Karpas-422 (cell line): ENCODE measurements at regions not wholly inside any gene's neighbourhood (a gene's known extent, or its start where the extent isn't known, plus 50 kb on each side); places are given as distances from the start of the nearest gene placed in this dataset.
A peak's percentile ranks its signal among the peaks of the same experiment; 100 is the strongest.

ENCODE experiments used
- DNase-seq: peaks from one replicate; pipeline ENCODE4 v3.0.0-alpha.2; 2015
- H2AFZ ChIP-seq: fragments of 200-600 bp; sonication (generic); 2 replicates; pipeline ENCODE4 v1.6.1; 2014; ENCODE audit warnings: antibody characterized with exemption, low read length, mixed read lengths
- H3K27ac ChIP-seq: fragments of 200-600 bp; sonication (generic); 2 replicates; pipeline ENCODE4 v1.5.1; 2014; ENCODE audit warnings: mild to moderate bottlenecking, low read length, moderate library complexity
- H3K27me3 ChIP-seq: fragments of 200-600 bp; sonication (generic); 2 replicates; pipeline ENCODE4 v1.6.1; 2014; ENCODE audit warnings: low read length, mixed read lengths
- H3K36me3 ChIP-seq: fragments of 200-600 bp; sonication (generic); 2 replicates; pipeline ENCODE4 v1.6.1; 2014; ENCODE audit warnings: low read length, mixed read lengths; ENCODE audit not compliant: insufficient read depth
- H3K4me1 ChIP-seq: fragments of 200-600 bp; sonication (generic); 2 replicates; pipeline ENCODE4 v1.6.1; 2014; ENCODE audit warnings: mild to moderate bottlenecking, low read length, mixed read lengths
- H3K4me2 ChIP-seq: fragments of 200-600 bp; sonication (generic); 2 replicates; pipeline ENCODE4 v1.6.1; 2014; ENCODE audit warnings: low read length, low read depth, mild to moderate bottlenecking; ENCODE audit not compliant: poor library complexity, severe bottlenecking
- H3K4me3 ChIP-seq: fragments of 200-600 bp; sonication (generic); 2 replicates; pipeline ENCODE4 v1.5.1; 2014; ENCODE audit warnings: mild to moderate bottlenecking, antibody characterized with exemption, low read length, mixed read lengths
- H3K79me2 ChIP-seq: fragments of 200-600 bp; sonication (generic); 2 replicates; pipeline ENCODE4 v1.6.1; 2014; ENCODE audit warnings: mild to moderate bottlenecking, low read length, mixed read lengths
- H3K9ac ChIP-seq: fragments of 200-600 bp; sonication (generic); 2 replicates; pipeline ENCODE4 v1.6.0; 2014; ENCODE audit warnings: low read length
- H3K9me2 ChIP-seq: fragments of 200-600 bp; sonication (generic), shearing (Covaris generic); replicated peaks from 2 replicates; pipeline ENCODE4 v1.6.0; 2014; ENCODE audit warnings: mild to moderate bottlenecking, low read length, moderate library complexity; ENCODE audit not compliant: insufficient read depth
- H3K9me3 ChIP-seq: fragments of 300-700, 200-600 bp; sonication (generic); 2 replicates; pipeline ENCODE4 v1.6.1; 2014; ENCODE audit warnings: low read length, mixed read lengths
- H4K20me1 ChIP-seq: fragments of 200-600 bp; sonication (generic); 2 replicates; pipeline ENCODE4 v1.6.1; 2014; ENCODE audit warnings: mild to moderate bottlenecking, antibody characterized with exemption, low read length, low read depth; ENCODE audit not compliant: insufficient read depth

DNA sequence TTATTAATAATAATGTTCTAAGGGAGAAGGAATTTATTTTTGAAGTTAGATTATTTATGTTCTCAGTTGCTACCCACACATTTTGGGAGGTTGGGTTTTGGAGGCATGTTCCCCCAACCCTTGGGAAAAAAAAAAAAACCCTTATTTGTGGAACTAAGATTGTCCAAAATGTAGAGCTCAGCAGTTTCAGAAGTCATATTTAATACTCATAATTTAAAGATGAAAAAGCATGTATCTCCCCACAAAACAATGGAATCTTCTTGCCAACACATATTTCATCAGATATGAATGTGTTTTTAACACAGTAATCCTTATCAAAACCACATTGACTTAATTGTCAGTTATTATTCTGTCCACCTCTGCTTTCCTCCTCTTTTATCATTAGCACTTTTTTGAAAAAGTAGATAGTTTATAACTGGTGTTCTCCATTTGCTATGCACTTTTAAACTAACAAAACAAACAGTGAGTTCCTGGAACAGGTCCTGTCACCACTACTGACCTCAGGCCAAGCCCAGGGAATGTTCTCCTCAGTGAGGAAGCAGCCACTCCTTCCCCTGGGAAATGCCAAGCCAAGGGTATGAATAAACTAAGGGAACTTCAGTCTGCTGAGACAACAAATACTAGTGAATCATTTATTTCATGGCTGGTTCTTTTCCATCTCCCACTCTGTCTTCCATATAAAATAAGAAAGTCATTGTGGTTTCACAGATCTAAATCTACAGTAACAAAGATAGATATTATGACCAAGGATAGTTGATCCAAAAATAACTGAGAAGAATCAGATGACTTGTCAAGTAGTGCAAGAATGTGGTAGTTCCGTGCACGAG lies 414.4 kb upstream of the ALCAM start:
- no peaks in the 10 kb centered on the region for H3K27me3 ChIP-seq
- no peak overlapping the region for H3K9ac ChIP-seq
- H3K4me3 ChIP-seq: no peak overlapping the region
- H3K9me3 ChIP-seq: no peaks in the 10 kb centered on the region
- H2AFZ ChIP-seq: no peak overlapping the region
- H3K36me3 ChIP-seq: no peaks in the 10 kb centered on the region
- H3K4me2 ChIP-seq: no peak overlapping the region
- H3K4me1 ChIP-seq: no peaks in the 10 kb centered on the region
- H3K9me2 ChIP-seq: no peaks in the 10 kb centered on the region
- H3K27ac ChIP-seq: no peak overlapping the region
- no peaks in the 10 kb centered on the region for H4K20me1 ChIP-seq
- H3K79me2 ChIP-seq: no peaks in the 10 kb centered on the region
- no peak for DNase-seq

DNA sequence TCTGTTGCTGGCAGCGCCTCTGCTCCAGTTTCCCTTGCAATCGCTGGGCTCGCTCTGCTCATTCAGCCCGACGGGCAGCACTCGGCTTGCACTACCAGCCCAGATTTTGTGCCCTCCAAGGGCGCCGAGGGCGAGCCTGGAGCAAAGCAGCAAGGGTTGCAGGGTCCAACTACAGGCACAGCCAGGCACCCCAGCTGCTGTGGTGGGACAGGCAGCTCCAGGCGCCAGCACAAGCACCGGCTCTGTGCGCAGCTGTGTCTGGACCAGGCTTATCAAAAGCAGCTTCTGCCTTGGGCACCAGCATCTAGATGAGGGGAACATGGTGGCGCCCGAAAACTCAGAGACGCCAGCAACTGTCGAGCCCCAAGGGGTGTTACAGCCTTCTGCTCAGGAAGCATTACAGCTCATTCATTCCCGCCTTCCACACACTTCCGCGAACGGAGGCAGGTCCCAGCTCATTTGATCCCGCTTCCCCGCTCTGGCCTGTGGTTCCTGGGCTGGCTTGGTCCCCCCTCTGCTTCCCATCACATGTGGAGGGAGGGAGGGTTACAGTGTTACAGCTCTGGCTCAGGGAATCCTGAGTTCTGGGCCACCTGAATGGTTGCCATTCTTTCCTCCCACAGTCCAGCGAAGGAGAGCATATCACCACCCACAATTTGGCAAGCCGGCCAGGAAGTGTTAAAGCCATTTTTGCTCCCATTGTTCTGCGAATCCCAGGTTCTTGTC lies 409.9 kb upstream of the ALCAM start:
- no peak overlapping the region for H3K4me3 ChIP-seq
- H3K9me2 ChIP-seq: no peaks in the 10 kb centered on the region
- H3K9me3 ChIP-seq: no peaks in the 10 kb centered on the region
- H4K20me1 ChIP-seq: no peaks in the 10 kb centered on the region
- no peak overlapping the region for H3K9ac ChIP-seq
- no peaks in the 10 kb centered on the region for H3K4me1 ChIP-seq
- H3K36me3 ChIP-seq: no peaks in the 10 kb centered on the region
- no peak overlapping the region for H3K4me2 ChIP-seq
- H2AFZ ChIP-seq: no peak overlapping the region
- H3K79me2 ChIP-seq: no peaks in the 10 kb centered on the region
- no peak for DNase-seq
- H3K27me3 ChIP-seq: no peaks in the 10 kb centered on the region
- no peak overlapping the region for H3K27ac ChIP-seq

DNA sequence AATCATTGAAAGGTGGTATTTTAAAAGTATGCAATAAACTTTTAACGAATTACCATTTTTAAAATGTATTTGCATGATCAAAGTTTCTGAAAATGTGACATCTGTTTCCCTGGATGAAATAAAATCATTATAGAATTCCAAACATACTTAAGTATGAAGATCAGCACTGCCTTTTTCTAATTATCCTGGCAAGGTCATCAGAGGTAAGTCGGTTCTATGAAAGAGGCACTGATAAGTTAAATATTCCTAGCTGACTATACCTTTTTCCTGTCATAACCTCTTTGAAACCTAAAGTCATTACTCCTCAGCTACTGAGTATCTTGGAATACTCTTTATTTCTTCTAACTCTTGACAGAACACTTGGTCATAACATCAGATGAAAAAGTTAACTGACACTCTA lies 406.1 kb upstream of the ALCAM start:
- no peak for DNase-seq
- H2AFZ ChIP-seq: no peak overlapping the region

DNA sequence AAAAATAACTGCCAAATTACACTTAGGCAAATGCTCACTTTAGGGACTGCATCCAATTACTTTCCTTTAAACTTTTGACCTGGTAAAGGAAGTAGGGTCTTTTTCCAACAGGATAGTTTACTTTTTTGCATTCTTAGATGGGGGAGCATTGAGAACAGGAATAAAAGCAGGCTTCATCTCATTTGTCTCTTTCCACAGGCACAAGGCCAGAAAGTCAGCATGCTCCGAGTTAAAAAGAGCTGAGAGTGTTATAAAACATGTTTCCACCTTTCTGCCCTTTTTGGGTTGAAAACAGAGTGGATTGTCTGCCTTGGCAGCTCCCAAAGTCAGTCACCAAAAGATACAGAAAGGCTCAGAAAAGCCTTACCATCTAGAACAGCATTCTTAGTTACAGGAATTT lies 404.9 kb upstream of the ALCAM start:
- Histone ChIP-seq H3K36me3 (no peaks in the 10 kb centered on the region), H3K27me3 (no peaks in the 10 kb centered on the region), H3K79me2 (no peaks in the 10 kb centered on the region), H3K4me2 (no peak overlapping the region), H2AFZ (no peak overlapping the region), H4K20me1 (no peaks in the 10 kb centered on the region), H3K9me2 (no peaks in the 10 kb centered on the region), H3K4me1 (no peaks in the 10 kb centered on the region), H3K27ac (no peak overlapping the region), H3K9ac (no peak overlapping the region), H3K9me3 (no peaks in the 10 kb centered on the region), H3K4me3 (no peak overlapping the region)
- no peak for DNase-seq

More for the DNA sequence above, 406.1 kb upstream of the ALCAM start:
- Histone ChIP-seq H3K4me1 (no peaks in the 10 kb centered on the region), H3K9me3 (no peaks in the 10 kb centered on the region), H3K27me3 (no peaks in the 10 kb centered on the region), H3K4me2 (no peak overlapping the region), H3K9ac (no peak overlapping the region), H3K36me3 (no peaks in the 10 kb centered on the region), H3K27ac (no peak overlapping the region), H4K20me1 (no peaks in the 10 kb centered on the region), H3K9me2 (no peaks in the 10 kb centered on the region), H3K4me3 (no peak overlapping the region), H3K79me2 (no peaks in the 10 kb centered on the region)

DNA sequence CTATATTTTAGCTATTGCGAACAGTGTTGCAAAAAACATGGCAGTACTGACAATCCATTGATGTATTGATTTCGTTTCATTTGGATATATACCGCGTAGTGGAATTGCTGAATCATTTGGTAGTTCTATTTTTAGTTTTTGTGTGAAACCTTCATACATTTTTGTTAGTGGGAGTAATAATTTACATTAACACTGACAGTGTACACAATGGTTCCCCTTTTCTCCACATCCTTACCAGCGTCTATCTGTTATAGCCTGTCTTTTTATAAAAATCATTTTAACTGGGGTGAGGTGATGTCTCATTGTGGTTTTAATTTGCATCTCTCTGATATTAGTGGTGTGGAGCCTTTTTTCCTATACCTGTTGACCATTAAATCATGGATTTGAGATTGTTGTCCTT lies 392.4 kb upstream of the ALCAM start:
- no peak overlapping the region for H3K4me3 ChIP-seq
- H3K9me2 ChIP-seq: no peaks in the 10 kb centered on the region
- no peaks in the 10 kb centered on the region for H3K79me2 ChIP-seq
- H3K27me3 ChIP-seq: no peaks in the 10 kb centered on the region
- no peak overlapping the region for H3K4me2 ChIP-seq
- no peaks in the 10 kb centered on the region for H3K9me3 ChIP-seq
- DNase-seq: no peak
- no peak overlapping the region for H3K9ac ChIP-seq
- H3K27ac ChIP-seq: no peak overlapping the region
- no peak overlapping the region for H2AFZ ChIP-seq
- H3K36me3 ChIP-seq: no peaks in the 10 kb centered on the region
- no peaks in the 10 kb centered on the region for H4K20me1 ChIP-seq
- H3K4me1 ChIP-seq: no peaks in the 10 kb centered on the region

DNA sequence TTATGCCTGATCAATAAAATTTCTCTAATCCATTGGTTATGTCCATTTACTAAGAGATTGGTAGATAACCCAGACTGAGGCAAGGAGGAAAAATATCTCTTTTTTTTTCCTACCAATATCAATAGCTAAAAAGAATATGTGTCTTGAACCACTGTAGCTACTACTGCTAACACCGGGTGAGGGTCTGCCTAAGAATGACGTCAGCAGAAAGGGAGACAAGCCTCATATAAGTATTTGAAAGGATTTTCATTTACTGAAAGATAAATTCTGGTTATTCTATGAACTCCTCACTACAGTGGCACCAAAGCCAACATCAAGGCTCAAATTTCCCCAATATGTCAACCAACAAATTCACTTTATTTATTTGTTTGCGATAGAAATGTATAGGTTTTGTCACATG lies 389.0 kb upstream of the ALCAM start:
- no peak for DNase-seq
- no peaks in the 10 kb centered on the region for H3K9me2 ChIP-seq
- no peak overlapping the region for H3K27ac ChIP-seq
- no peaks in the 10 kb centered on the region for H3K27me3 ChIP-seq
- no peaks in the 10 kb centered on the region for H3K4me1 ChIP-seq
- no peaks in the 10 kb centered on the region for H4K20me1 ChIP-seq
- no peaks in the 10 kb centered on the region for H3K79me2 ChIP-seq
- H3K36me3 ChIP-seq: no peaks in the 10 kb centered on the region
- H2AFZ ChIP-seq: no peak overlapping the region
- H3K9me3 ChIP-seq: no peaks in the 10 kb centered on the region
- H3K4me2 ChIP-seq: no peak overlapping the region
- no peak overlapping the region for H3K4me3 ChIP-seq
- no peak overlapping the region for H3K9ac ChIP-seq

DNA sequence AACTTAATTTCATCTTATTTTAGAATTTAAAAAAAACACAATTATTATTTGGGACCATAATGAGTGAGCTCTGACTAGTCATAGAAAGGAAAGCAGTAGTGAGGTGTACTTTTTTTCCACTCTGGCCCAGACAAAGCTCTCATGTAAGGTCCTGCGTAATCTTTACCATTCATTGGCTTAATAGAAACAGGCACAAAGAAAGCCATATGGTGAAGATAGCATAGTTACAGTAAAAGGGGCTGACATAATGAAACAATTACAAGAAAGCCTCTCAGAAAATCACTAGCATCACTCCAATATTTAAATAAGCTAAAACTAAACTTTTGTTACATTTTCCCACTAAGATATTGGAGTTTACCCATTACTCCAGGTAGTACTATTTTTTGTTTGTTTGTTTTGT lies 384.6 kb upstream of the ALCAM start:
- Histone ChIP-seq H3K36me3 (no peaks in the 10 kb centered on the region), H3K27me3 (no peaks in the 10 kb centered on the region), H3K9me3 (no peaks in the 10 kb centered on the region), H3K27ac (no peak overlapping the region), H3K4me2 (no peak overlapping the region), H3K4me3 (no peak overlapping the region), H3K9ac (no peak overlapping the region), H3K4me1 (no peaks in the 10 kb centered on the region), H3K79me2 (no peaks in the 10 kb centered on the region), H2AFZ (no peak overlapping the region), H4K20me1 (no peaks in the 10 kb centered on the region), H3K9me2 (no peaks in the 10 kb centered on the region)
- DNase-seq: no peak

DNA sequence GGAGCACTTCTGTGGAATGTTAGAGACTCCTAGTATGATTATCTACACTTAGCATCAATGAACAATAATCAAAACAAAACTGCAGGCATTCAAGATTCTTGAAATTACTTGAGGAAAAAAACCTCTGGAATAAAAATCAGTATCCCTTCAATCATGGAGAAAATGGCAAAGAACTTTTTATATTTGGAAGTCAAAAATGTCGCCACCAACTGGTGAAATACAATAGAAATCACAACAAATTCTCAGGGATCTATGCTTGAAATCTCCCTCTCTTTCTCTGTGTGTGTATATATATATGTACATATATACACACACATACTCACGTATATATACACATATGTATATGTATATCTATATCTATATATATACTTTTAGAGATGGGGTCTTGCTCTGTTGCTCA lies 378.9 kb upstream of the ALCAM start:
- DNase-seq: peak; percentile 41

More for the DNA sequence above, 378.9 kb upstream of the ALCAM start:
- Histone ChIP-seq H3K36me3 (no peaks in the 10 kb centered on the region), H3K4me2 (no peak overlapping the region), H3K9ac (no peak overlapping the region), H2AFZ (no peak overlapping the region), H3K9me2 (no peaks in the 10 kb centered on the region), H4K20me1 (no peaks in the 10 kb centered on the region), H3K79me2 (no peaks in the 10 kb centered on the region), H3K27ac (no peak overlapping the region), H3K27me3 (no peaks in the 10 kb centered on the region), H3K4me1 (no peaks in the 10 kb centered on the region), H3K4me3 (no peak overlapping the region), H3K9me3 (no peaks in the 10 kb centered on the region)
